GM20431 (cell line): ENCODE measurements at regions not wholly inside any gene's neighbourhood (a gene's known extent, or its start where the extent isn't known, plus 50 kb on each side); places are given as distances from the start of the nearest gene placed in this dataset.

Source experiments
- in situ Hi-C: fragments of 300-500 bp; cut with MseI, MboI; formaldehyde crosslinking; loops from one replicate; pipeline ENCODE4 v1.15.0; 2020; ENCODE audit warnings: low sequenced_read_pairs; ENCODE audit not compliant: unreplicated experiment

DNA sequence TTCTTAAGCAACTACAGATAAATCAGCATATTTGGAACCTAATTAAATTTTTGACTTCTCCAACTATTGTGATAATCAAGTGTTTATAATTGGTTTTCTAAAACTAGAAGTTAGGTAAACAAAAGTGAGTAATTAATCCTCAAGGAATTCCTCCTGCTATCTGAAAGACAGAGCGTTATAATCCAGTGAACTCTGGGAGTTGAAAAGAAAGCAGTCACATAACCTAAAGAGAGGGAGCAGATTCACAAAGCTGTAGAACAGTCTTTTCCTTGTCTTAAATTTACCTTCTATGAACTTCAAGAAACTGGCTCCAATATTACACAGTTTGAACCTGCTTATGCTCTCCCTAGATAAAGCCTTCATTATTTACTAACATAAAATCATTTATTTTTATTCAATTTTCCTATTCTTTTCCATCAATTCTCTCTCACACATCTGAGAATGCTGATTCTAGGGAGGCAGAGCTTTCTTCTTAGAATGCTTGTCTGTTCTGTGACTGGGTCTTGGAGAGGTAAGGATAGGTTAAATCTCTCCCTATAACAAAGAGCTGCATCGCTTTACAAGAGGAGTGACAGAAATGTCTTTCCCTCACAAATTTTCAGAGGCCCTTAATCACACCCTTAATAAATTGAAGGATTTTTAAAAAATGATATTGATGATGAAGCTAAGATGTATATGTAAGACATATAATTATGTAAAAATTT is 132.8 kb downstream of the TUSC7 start:
- in situ Hi-C loops, result no loop called here

- in situ Hi-C loops, result no loop called here
Observed at GRCh38 chr3:116848248-116848829, 138.8 kb downstream of the TUSC7 start.

- in situ Hi-C loops, result no loop called here
Observed at GRCh38 chr3:116849261-116849688, 139.7 kb downstream of the TUSC7 start.

DNA sequence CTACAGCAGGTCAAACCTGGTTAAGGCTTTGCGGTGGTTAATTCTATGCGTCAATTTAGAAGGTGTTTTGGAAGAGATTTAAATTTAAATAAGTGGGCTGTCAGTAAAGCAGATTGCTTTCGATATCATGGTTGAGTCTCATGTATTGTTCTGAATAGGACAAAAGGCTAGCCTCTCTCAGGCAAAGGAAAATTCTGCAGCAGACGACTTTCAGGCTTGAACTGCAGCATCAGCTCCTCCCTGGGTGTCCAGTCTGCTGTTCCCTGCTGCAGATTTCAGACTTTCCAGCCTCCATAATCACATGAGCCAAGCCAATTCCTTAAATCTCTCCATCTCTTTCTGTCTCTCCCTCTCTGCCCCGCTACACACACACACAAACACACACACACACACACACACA is 143.2 kb downstream of the TUSC7 start:
- in situ Hi-C loops, result no loop called here

- in situ Hi-C loops, result no loop called here
Observed at GRCh38 chr3:116863270-116863770, 153.7 kb downstream of the TUSC7 start.

- in situ Hi-C loops, result no loop called here
Observed at GRCh38 chr3:116863822-116864589, 154.4 kb downstream of the TUSC7 start.

DNA sequence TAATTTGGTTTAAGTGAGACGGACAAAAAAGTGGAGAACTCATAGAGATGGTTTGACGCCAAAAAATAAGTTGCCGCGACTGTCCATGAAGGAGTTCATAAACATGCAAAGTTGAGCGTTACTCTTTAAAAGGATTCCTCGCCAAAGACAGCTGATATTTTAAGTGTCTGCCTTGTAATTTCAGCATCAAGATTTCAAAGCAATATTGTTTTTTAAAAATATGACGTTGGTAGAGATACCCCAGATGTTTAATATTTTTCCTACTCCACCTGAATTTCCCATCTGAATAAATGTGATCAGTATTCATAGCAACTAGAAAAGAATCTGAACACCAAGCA is 155.0 kb downstream of the TUSC7 start:
- in situ Hi-C loops, result no loop called here

DNA sequence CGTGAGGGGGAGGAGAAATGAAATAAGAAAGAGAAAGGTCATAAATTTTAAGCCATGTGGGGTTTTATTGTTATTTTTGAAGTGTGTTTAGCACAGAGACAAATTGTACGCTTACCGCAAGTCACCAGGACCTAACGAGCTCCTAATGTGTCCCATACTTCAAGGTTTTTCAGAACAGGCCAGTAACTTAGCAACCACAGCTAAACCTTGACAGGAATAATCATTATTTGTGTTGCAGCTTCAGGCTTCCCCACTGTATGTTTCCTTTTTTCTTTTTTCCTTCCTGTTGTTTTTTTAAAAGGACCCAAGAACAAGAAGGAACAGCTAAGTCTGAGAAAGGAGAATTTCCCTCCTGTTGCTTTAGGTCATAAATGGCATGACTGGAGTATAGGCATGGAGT is 160.8 kb downstream of the TUSC7 start:
- in situ Hi-C loops, result no loop called here

DNA sequence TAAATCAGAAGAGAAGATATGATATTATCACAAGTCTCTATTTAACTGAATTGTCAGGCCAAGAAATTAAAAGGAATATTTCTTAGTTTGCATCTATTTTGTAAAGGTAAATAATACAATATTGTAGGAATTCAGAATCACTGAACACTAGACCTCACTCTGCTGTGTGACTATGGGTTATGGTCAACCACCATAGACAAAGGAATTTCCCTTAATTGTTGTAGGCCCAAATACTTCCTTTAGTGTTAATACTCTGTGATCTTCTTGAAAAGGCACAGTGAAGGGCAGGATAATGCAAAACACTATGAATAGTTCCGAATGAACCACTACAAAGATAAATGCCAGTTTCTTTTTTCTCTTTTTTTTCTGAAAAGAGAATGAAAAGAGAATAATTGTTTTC is 162.3 kb downstream of the TUSC7 start:
- in situ Hi-C loops, result no loop called here

GRCh38 chr3:116872688-116873087 is 163.1 kb downstream of the TUSC7 start:
- in situ Hi-C loops, result no loop called here

DNA sequence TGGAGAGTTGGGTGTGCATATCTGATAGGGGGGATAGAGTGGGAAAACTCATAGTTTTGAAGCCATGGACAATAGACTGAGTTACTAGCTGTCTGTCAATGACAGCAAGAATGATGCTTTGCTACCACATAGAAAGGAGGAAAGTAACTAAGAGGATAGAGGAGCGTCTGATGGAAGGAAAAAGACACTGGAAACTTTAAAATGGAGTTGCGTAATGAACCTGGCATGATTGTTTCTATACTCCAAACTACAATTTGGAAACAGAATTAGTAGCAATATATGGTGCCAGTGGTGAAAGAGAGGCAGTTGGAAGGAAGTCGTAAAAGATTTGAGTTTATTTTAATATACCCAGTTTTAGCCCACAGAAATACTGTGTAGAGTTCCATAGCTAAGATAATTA is 163.6 kb downstream of the TUSC7 start:
- in situ Hi-C loops, result no loop called here

DNA sequence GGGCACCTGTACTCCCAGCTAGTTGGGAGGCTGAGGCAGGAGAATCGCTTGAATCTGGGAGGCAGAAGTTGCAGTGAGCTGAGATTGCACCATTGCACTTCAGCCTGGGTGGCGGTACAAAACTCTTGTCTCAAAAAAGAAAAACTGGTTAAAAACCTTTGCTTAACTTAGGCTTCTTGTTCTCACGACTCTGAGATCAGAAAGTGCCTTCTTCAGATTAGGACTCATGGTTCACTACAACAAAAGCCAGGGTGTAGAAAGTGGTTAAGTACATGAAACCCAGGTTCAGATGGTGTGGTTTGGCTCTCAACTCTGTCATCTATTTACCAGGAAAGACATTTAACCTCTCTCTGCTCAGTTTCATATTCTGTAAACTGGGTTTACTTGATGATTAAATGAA is 168.4 kb downstream of the TUSC7 start:
- in situ Hi-C loops, result no loop called here

DNA sequence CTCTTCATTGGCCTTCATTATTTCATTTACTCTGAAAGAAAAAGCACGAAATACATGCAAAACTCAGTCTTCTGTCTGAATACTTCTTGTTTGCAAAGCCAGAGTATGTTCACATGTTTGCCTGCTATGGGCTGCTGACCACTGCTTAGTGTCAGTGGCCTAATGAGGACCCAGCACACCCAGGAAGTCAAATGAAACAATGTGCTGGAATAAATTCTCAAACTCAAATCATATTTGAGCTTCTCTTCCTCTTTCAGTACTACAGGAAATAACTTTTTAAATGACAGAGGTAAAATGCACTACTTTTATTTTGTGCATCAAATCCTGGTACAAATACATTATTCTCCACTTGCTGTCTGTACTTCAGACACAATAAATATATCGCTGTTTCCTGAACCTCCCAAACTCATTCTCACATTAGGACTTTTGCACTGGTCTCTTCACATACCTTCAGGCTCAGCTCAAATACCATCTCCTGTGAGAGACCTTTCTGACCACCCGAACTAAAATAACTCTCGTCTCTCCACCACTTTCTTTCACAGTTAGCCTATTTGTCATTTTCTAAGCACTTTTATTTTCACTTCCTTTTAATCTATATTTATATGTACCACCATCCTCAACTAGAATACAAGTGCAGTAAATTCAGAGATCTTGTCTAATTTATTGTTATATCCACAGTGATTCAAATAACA is 176.8 kb downstream of the TUSC7 start:
- in situ Hi-C loops, result no loop called here

GRCh38 chr3:116896116-116896515 is 186.5 kb downstream of the TUSC7 start:
- in situ Hi-C loops, result no loop called here

- in situ Hi-C loops, result no loop called here
Observed at GRCh38 chr3:116897382-116897781, 187.8 kb downstream of the TUSC7 start.

DNA sequence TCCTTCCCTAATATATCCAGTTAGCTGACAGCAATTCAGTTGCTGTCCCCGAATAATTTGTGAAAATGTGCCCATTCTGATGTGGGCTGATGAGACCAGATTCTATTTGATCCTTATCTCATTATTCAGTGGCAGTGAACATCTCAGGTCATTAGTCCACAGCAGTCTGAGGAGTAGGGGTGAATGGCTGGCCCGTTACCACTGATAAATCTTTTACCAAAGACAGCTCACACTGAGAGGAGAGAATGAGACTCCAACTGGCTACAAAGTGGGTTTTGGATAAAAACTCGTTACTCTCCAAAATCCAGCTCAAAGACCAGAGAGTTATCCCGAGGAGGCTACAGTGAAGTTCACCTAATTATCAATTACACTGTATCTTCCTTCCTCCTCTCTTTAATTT is 189.7 kb downstream of the TUSC7 start:
- in situ Hi-C loops, result no loop called here

DNA sequence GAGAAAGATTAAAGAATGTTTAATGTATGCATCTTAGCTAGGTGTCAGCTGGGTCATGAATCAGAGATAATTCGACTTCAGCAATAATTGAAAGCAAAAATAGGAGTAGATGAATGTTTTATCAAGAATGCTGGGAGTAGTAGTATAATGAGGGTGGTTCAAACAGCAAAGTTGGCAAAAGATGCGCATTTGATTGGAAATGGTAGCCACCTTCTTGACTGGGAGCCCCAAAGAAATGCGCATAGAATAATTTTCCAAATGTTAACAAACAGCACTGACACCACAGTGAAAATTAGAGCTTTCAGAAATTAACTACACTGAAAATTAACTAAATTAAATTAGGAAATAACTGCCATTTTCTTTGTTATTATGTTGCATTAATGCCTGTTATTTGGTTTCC is 195.8 kb downstream of the TUSC7 start:
- in situ Hi-C loops, result no loop called here

DNA sequence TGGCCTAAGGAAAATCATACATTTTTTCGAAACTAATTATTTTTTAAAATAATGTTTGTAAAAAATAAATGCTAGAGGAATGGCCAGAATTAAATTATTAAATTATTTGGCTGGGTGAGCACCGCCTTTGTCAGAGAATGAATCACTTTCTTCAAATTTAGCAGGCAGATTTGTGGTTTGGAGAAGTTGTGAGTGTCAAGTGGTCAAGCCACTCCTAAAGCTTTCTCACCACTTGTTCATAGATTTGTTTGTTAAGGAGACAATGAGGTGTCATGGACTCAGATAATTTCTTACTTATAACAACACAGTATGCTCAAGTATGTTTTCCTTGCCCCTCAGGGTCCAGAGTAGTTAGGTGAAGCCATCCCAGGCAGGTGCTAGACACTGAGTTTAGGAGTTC is 196.2 kb downstream of the TUSC7 start:
- in situ Hi-C loops, result no loop called here

GRCh38 chr3:116912116-116912515 is 202.5 kb downstream of the TUSC7 start:
- in situ Hi-C loops, result no loop called here

- in situ Hi-C loops, result no loop called here
Observed at GRCh38 chr3:116914004-116914403, 204.4 kb downstream of the TUSC7 start.

DNA sequence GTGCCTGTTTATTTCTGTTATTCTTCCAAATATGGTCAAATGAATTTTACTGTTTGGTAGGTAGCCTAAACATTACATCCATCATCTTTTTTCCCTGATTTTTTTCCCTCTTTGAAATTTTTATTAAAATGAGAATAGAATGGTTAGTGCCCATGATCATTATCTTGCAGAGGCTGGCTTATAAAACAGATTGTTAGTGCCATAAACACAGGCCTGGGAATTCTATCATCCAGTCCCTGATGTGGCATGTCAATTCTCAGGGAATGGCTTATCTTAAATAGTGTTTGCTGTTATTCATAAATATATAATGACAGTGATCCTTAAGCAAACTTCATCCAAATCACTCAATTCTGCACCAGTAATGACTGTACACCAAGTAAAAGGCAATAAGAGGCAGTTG is 207.3 kb downstream of the TUSC7 start:
- in situ Hi-C loops, result no loop called here
